ENCODE measurements at regions not wholly inside any gene's neighbourhood (a gene's known extent, or its start where the extent isn't known, plus 50 kb on each side); places are given as distances from the start of the nearest gene placed in this dataset.
A peak's percentile ranks its signal among the peaks of the same experiment; 100 is the strongest.
"Not testable (repeated sequence)": the region's sequence is repeated elsewhere in the genome, so short reads cannot be mapped to it uniquely, and the experiment has no call there.

GRCh38 chr3:181267312-181267711, 277.8 kb upstream of the DNAJC19 start:
- no peak for DNase-seq (ENCODE audit: low read depth, low spot score)

GRCh38 chr3:181265750-181266333, 276.3 kb upstream of the DNAJC19 start:
- no peak for DNase-seq (ENCODE audit: low read depth, low spot score)

- DNase-seq (ENCODE audit: low read depth, low spot score): no peak
These were observed 274.9 kb upstream of the DNAJC19 start for GRCh38 chr3:181264486-181264885.

GRCh38 chr3:181253796-181254195, 264.3 kb upstream of the DNAJC19 start:
- DNase-seq (ENCODE audit: low read depth, low spot score): no peak

- no peak for DNase-seq (ENCODE audit: low read depth, low spot score)
These were observed 263.1 kb upstream of the DNAJC19 start for GRCh38 chr3:181252631-181253030.

GRCh38 chr3:181250714-181251113, 261.2 kb upstream of the DNAJC19 start:
- DNase-seq (ENCODE audit: low read depth, low spot score): no peak

- no peak for DNase-seq (ENCODE audit: low read depth, low spot score)
These were observed 249.9 kb upstream of the DNAJC19 start for GRCh38 chr3:181239441-181239840.

GRCh38 chr3:181230258-181230657, 240.7 kb upstream of the DNAJC19 start:
- DNase-seq (ENCODE audit: low read depth, low spot score): peak; percentile 7

GRCh38 chr3:181213347-181213746, 223.8 kb upstream of the DNAJC19 start:
- no peak for DNase-seq (ENCODE audit: low read depth, low spot score)

GRCh38 chr3:181212271-181212670, 222.7 kb upstream of the DNAJC19 start:
- DNase-seq (ENCODE audit: low read depth, low spot score): no peak

GRCh38 chr3:181210275-181210674, 220.7 kb upstream of the DNAJC19 start:
- DNase-seq (ENCODE audit: low read depth, low spot score): no peak

- no peak for DNase-seq (ENCODE audit: low read depth, low spot score)
These were observed 200.0 kb upstream of the DNAJC19 start for GRCh38 chr3:181189556-181189955.

GRCh38 chr3:181183764-181184163, 194.2 kb upstream of the DNAJC19 start:
- no peak for DNase-seq (ENCODE audit: low read depth, low spot score)

- not testable (repeated sequence) for DNase-seq (ENCODE audit: low read depth, low spot score)
These were observed 193.5 kb upstream of the DNAJC19 start for GRCh38 chr3:181183057-181183456.

- no peak for DNase-seq (ENCODE audit: low read depth, low spot score)
These were observed 189.5 kb upstream of the DNAJC19 start for GRCh38 chr3:181178991-181179390.

GRCh38 chr3:181176601-181177000, 187.1 kb upstream of the DNAJC19 start:
- peak; percentile 12 for DNase-seq (ENCODE audit: low read depth, low spot score)

- DNase-seq (ENCODE audit: low read depth, low spot score): no peak
These were observed 185.2 kb upstream of the DNAJC19 start for GRCh38 chr3:181174676-181175233.

- no peak for DNase-seq (ENCODE audit: low read depth, low spot score)
These were observed 184.5 kb upstream of the DNAJC19 start for GRCh38 chr3:181174022-181174421.

- no peak for DNase-seq (ENCODE audit: low read depth, low spot score)
These were observed 183.7 kb upstream of the DNAJC19 start for GRCh38 chr3:181173227-181173626.

GRCh38 chr3:181134873-181135272, 145.3 kb upstream of the DNAJC19 start:
- DNase-seq (ENCODE audit: low read depth, low spot score): peak; percentile 1

- no peak for DNase-seq (ENCODE audit: low read depth, low spot score)
These were observed 144.3 kb upstream of the DNAJC19 start for GRCh38 chr3:181133832-181134231.

GRCh38 chr3:181105646-181106045, 116.1 kb upstream of the DNAJC19 start:
- DNase-seq (ENCODE audit: low read depth, low spot score): no peak

GRCh38 chr3:181103605-181104004, 114.1 kb upstream of the DNAJC19 start:
- peak; percentile 68 for DNase-seq (ENCODE audit: low read depth, low spot score)

GRCh38 chr3:181086011-181086410, 96.5 kb upstream of the DNAJC19 start:
- DNase-seq (ENCODE audit: low read depth, low spot score): no peak

All from iPS DF 19.7 (cell line).